Neural cell (in vitro differentiated cells): ENCODE measurements at regions not wholly inside any gene's neighbourhood (a gene's known extent, or its start where the extent isn't known, plus 50 kb on each side); places are given as distances from the start of the nearest gene placed in this dataset.

ENCODE experiments used
- H2AFZ ChIP-seq: fragments of 200-600, 300-800 bp; sonication (generic), shearing (Covaris generic); 2 replicates; pipeline ENCODE4 v1.6.0; 2014; ENCODE audit warnings: low read depth, mild to moderate bottlenecking, antibody characterized with exemption, low read length, moderate library complexity
- H3F3A ChIP-seq: fragments of 200-600 bp; shearing (Covaris generic); 2 replicates; pipeline ENCODE4 v1.6.1; 2016; ENCODE audit warnings: mild to moderate bottlenecking, moderate library complexity, mixed read lengths, antibody characterized with exemption, low read length; ENCODE audit not compliant: insufficient read depth, poor library complexity, severe bottlenecking
- H3K27ac ChIP-seq: fragments of 200-600, 300-800 bp; sonication (generic), shearing (Covaris generic); 2 replicates; pipeline ENCODE4 v1.5.1; 2014; ENCODE audit warnings: mild to moderate bottlenecking, low read length, moderate library complexity
- H3K27me3 ChIP-seq: fragments of 300-800, 200-600 bp; sonication (generic), shearing (Covaris generic); 2 replicates; pipeline ENCODE4 v1.6.0; 2014; ENCODE audit warnings: mild to moderate bottlenecking, low read depth, low read length, moderate library complexity; ENCODE audit not compliant: insufficient read depth
- H3K36me3 ChIP-seq: fragments of 300-800, 200-600 bp; sonication (generic), shearing (Covaris generic); 2 replicates; pipeline ENCODE4 v1.5.1; 2014; ENCODE audit warnings: mild to moderate bottlenecking, antibody characterized with exemption, low read length, moderate library complexity; ENCODE audit not compliant: insufficient read depth
- H3K4me2 ChIP-seq: fragments of 300-800, 200-600 bp; sonication (generic), shearing (Covaris generic); 2 replicates; pipeline ENCODE4 v1.6.0; 2014; ENCODE audit warnings: mild to moderate bottlenecking, low read length
- H3K4me3 ChIP-seq: fragments of 300-800, 200-600 bp; sonication (generic), shearing (Covaris generic); 2 replicates; pipeline ENCODE4 v1.5.1; 2014; ENCODE audit warnings: mild to moderate bottlenecking, low read length, moderate library complexity
- H3K79me2 ChIP-seq: fragments of 200-600 bp; shearing (Covaris generic); replicated peaks from 2 replicates; pipeline ENCODE4 v1.6.0; 2014; ENCODE audit warnings: mild to moderate bottlenecking, low read length, moderate library complexity; ENCODE audit not compliant: insufficient read depth
- H3K9ac ChIP-seq: fragments of 300-800, 200-600 bp; sonication (generic), shearing (Covaris generic); 2 replicates; pipeline ENCODE4 v1.6.1; 2016; ENCODE audit warnings: mild to moderate bottlenecking, low read length, mixed read lengths
- H3K9me2 ChIP-seq: fragments of 200-600 bp; shearing (Covaris generic); 2 replicates; pipeline ENCODE4 v1.6.1; 2016; ENCODE audit warnings: mild to moderate bottlenecking, low read length, mixed read lengths; ENCODE audit not compliant: insufficient read depth
- H3K9me3 ChIP-seq: fragments of 200-600, 300-800 bp; sonication (generic), shearing (Covaris generic); 2 replicates; pipeline ENCODE4 v1.6.1; 2016; ENCODE audit warnings: mild to moderate bottlenecking, mixed run types, low read length, moderate library complexity, mixed read lengths
- H4K20me1 ChIP-seq: fragments of 200-600 bp; shearing (Covaris generic); 2 replicates; pipeline ENCODE4 v1.6.1; 2016; ENCODE audit warnings: mild to moderate bottlenecking, mixed run types; ENCODE audit not compliant: insufficient read depth
- EP300 ChIP-seq: fragments of 450-650 bp; conservative IDR thresholded peaks from 2 replicates; pipeline ENCODE4 v1.6.1; 2014; ENCODE audit warnings: antibody characterized with exemption, mild to moderate bottlenecking, moderate library complexity; ENCODE audit not compliant: poor library complexity, severe bottlenecking
- EZH2 ChIP-seq: fragments of 200-600, 300-800 bp; shearing (Covaris generic), sonication (generic); IDR thresholded peaks from 2 replicates; pipeline ENCODE4 v1.6.1; 2014; ENCODE audit warnings: antibody characterized with exemption, low read length, borderline replicate concordance, mild to moderate bottlenecking; ENCODE audit not compliant: insufficient read depth, poor library complexity, severe bottlenecking
- MXI1 ChIP-seq: fragments of 450-650 bp; conservative IDR thresholded peaks from 2 replicates; pipeline ENCODE4 v1.6.1; 2014; ENCODE audit warnings: antibody characterized with exemption, mild to moderate bottlenecking; ENCODE audit not compliant: poor library complexity, severe bottlenecking
- POLR2AphosphoS5 ChIP-seq: IDR thresholded peaks from 2 replicates; pipeline ENCODE4 v1.6.1; 2012
- RAD21 ChIP-seq: fragments of 450-650 bp; conservative IDR thresholded peaks from 2 replicates; pipeline ENCODE4 v1.6.1; 2014; ENCODE audit warnings: antibody characterized with exemption, mild to moderate bottlenecking, moderate library complexity
- REST ChIP-seq: IDR thresholded peaks from 2 replicates; pipeline ENCODE4 v1.6.1; 2012; ENCODE audit warnings: borderline replicate concordance
- SMC3 ChIP-seq: fragments of 450-650 bp; conservative IDR thresholded peaks from 2 replicates; pipeline ENCODE4 v1.6.1; 2014; ENCODE audit warnings: antibody characterized with exemption, mild to moderate bottlenecking, moderate library complexity; ENCODE audit not compliant: poor library complexity
- TAF1 ChIP-seq: IDR thresholded peaks from 2 replicates; pipeline ENCODE4 v1.6.1; 2012; ENCODE audit warnings: low read depth
- TF ChIP-seq, protein P1 (sequence below): fragments of 450-650 bp; IDR thresholded peaks from 2 replicates; pipeline ENCODE4 v1.5.1; 2014; ENCODE audit warnings: antibody characterized with exemption, mild to moderate bottlenecking, moderate library complexity; ENCODE audit not compliant: poor library complexity, severe bottlenecking

DNA sequence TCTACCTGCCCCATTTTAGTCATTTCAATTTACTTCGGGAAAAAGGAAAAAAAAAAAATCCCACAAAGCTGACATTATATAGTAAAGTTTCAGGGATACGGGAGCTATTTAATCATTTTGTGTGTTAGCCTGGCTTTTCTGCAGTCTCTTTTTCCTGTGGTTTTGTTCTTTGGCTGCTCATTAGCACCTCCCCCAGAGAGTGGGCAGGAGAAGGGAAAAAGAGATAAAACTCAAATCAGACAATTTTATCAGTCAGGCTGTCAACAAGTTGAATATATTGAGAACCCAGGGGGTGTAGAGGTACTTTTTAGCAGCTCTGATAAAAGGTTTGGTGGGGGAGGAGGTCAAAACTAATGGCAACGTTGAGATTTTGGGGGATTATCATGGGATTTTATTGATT lies 559.0 kb upstream of the PSMD7 start:
- Histone ChIP-seq H3F3A (no peaks in the 10 kb centered on the region), H2AFZ (no peak overlapping the region), H3K79me2 (no peaks in the 10 kb centered on the region), H3K36me3 (no peaks in the 10 kb centered on the region), H3K9me3 (no peaks in the 10 kb centered on the region), H3K27me3 (no peaks in the 10 kb centered on the region), H3K4me2 (no peak overlapping the region), H3K27ac (no peak overlapping the region), H3K4me3 (no peak overlapping the region), H3K9ac (no peak overlapping the region), H3K9me2 (no peaks in the 10 kb centered on the region), H4K20me1 (no peaks in the 10 kb centered on the region)
- TF ChIP-seq EZH2 (no peak), SMC3 (no peak)
- TF ChIP-seq, protein P1, sequence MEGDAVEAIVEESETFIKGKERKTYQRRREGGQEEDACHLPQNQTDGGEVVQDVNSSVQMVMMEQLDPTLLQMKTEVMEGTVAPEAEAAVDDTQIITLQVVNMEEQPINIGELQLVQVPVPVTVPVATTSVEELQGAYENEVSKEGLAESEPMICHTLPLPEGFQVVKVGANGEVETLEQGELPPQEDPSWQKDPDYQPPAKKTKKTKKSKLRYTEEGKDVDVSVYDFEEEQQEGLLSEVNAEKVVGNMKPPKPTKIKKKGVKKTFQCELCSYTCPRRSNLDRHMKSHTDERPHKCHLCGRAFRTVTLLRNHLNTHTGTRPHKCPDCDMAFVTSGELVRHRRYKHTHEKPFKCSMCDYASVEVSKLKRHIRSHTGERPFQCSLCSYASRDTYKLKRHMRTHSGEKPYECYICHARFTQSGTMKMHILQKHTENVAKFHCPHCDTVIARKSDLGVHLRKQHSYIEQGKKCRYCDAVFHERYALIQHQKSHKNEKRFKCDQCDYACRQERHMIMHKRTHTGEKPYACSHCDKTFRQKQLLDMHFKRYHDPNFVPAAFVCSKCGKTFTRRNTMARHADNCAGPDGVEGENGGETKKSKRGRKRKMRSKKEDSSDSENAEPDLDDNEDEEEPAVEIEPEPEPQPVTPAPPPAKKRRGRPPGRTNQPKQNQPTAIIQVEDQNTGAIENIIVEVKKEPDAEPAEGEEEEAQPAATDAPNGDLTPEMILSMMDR: no peak

- H3F3A ChIP-seq: no peaks in the 10 kb centered on the region
- H3K4me3 ChIP-seq: no peak overlapping the region
- no peak overlapping the region for H3K27ac ChIP-seq
- no peak overlapping the region for H3K4me2 ChIP-seq
- no peaks in the 10 kb centered on the region for H3K9me2 ChIP-seq
- H3K36me3 ChIP-seq: no peaks in the 10 kb centered on the region
- TF ChIP-seq MXI1 (no peak), POLR2AphosphoS5 (no peak), TAF1 (no peak), EP300 (no peak), RAD21 (no peak), SMC3 (no peak), EZH2 (no peak), REST (no peak)
- TF ChIP-seq, protein P1: no peak
- H3K79me2 ChIP-seq: no peaks in the 10 kb centered on the region
- no peak overlapping the region for H2AFZ ChIP-seq
- H3K27me3 ChIP-seq: no peaks in the 10 kb centered on the region
- H3K9me3 ChIP-seq: no peaks in the 10 kb centered on the region
- no peaks in the 10 kb centered on the region for H4K20me1 ChIP-seq
- H3K9ac ChIP-seq: no peak overlapping the region
These were observed 560.7 kb upstream of the PSMD7 start for GRCh38 chr16:73735954-73736353.
